ENCODE measurements at regions not wholly inside any gene's neighbourhood (a gene's known extent, or its start where the extent isn't known, plus 50 kb on each side); places are given as distances from the start of the nearest gene placed in this dataset.

GRCh38 chr15:93852761-93853160, 378.6 kb upstream of the MCTP2 start:
- DNase-seq (ENCODE audit: low read depth): no peak
- Histone ChIP-seq H3K4me1 (ENCODE audit: insufficient read depth, low read length) (no peaks in the 10 kb centered on the region), H4K20me1 (ENCODE audit: insufficient read depth, low read length) (no peaks in the 10 kb centered on the region), H2AFZ (ENCODE audit: low read depth, low read length) (no peak overlapping the region), H3K4me2 (ENCODE audit: low read length) (no peak overlapping the region), H3K36me3 (ENCODE audit: insufficient read depth, low read length) (no peaks in the 10 kb centered on the region), H3K4me3 (ENCODE audit: insufficient read depth, low read depth, low read length) (no peak overlapping the region), H3K79me2 (ENCODE audit: insufficient read depth, low read length) (no peaks in the 10 kb centered on the region), H3K27me3 (ENCODE audit: insufficient read depth, low read length) (no peaks in the 10 kb centered on the region), H3K27ac (ENCODE audit: low read depth, low read length) (no peak overlapping the region), H3K9ac (ENCODE audit: low read length) (no peak overlapping the region), H3K9me3 (ENCODE audit: insufficient read depth, low read depth, low read length) (no peaks in the 10 kb centered on the region)
- H3K27me3 Mint-ChIP-seq (ENCODE audit: low read depth, unreplicated experiment): peaks cover 6% of the 10 kb centered on the region
- no peak for FAIRE-seq
- TF ChIP-seq EZH2 (IDR thresholded peaks at IDR 0.05; ENCODE audit: insufficient read depth, low read length) (no peak), CTCF (IDR thresholded peaks at IDR 0.05; ENCODE audit: insufficient read depth, low read depth, low read length) (no peak)
- no peaks in the 10 kb centered on the region for H3K36me3 Mint-ChIP-seq (ENCODE audit: low read depth, unreplicated experiment)
- H3K27ac Mint-ChIP-seq (ENCODE audit: unreplicated experiment): no peak overlapping the region
- H3K4me1 Mint-ChIP-seq (ENCODE audit: low read depth, unreplicated experiment): no peaks in the 10 kb centered on the region
- no peaks in the 10 kb centered on the region for H3K9me3 Mint-ChIP-seq (ENCODE audit: unreplicated experiment)
- H3K4me3 Mint-ChIP-seq (ENCODE audit: unreplicated experiment): no peak overlapping the region

DNA sequence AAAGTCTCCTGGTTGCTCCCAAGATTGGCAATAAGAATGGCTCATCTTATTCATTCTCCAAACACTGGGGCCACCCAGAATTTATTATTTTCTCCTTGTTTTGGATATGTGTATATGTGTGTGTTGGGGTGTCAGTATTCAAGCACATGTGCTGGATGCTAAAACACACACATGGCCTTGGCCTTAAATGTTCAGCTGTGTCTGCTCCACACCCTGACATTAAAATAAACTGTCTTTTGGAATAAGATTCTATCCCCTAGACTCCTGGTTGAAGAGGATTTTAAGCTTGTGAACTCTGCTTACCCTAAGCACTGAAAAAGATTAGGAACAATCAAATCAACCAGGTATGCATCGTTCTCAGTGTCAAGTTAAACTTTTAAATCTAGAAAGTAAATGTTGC, 382.9 kb upstream of the MCTP2 start:
- H3K9me3 ChIP-seq (ENCODE audit: insufficient read depth, low read depth, low read length): no peaks in the 10 kb centered on the region
- no peaks in the 10 kb centered on the region for H3K4me1 Mint-ChIP-seq (ENCODE audit: low read depth, unreplicated experiment)
- H3K27me3 ChIP-seq (ENCODE audit: insufficient read depth, low read length): no peaks in the 10 kb centered on the region
- no peaks in the 10 kb centered on the region for H3K9me3 Mint-ChIP-seq (ENCODE audit: unreplicated experiment)
- TF ChIP-seq EZH2 (IDR thresholded peaks at IDR 0.05; ENCODE audit: insufficient read depth, low read length) (no peak), CTCF (IDR thresholded peaks at IDR 0.05; ENCODE audit: insufficient read depth, low read depth, low read length) (no peak)
- FAIRE-seq (no peak), DNase-seq (ENCODE audit: low read depth) (no peak)
- H3K9ac ChIP-seq (ENCODE audit: low read length): no peak overlapping the region
- no peak overlapping the region for H3K27ac ChIP-seq (ENCODE audit: low read depth, low read length)
- no peak overlapping the region for H2AFZ ChIP-seq (ENCODE audit: low read depth, low read length)
- no peak overlapping the region for H3K4me2 ChIP-seq (ENCODE audit: low read length)
- no peaks in the 10 kb centered on the region for H4K20me1 ChIP-seq (ENCODE audit: insufficient read depth, low read length)
- no peaks in the 10 kb centered on the region for H3K36me3 ChIP-seq (ENCODE audit: insufficient read depth, low read length)
- no peaks in the 10 kb centered on the region for H3K79me2 ChIP-seq (ENCODE audit: insufficient read depth, low read length)
- H3K4me3 ChIP-seq (ENCODE audit: insufficient read depth, low read depth, low read length): no peak overlapping the region
- no peaks in the 10 kb centered on the region for H3K4me1 ChIP-seq (ENCODE audit: insufficient read depth, low read length)
- no peak overlapping the region for H3K4me3 Mint-ChIP-seq (ENCODE audit: unreplicated experiment)
- no peaks in the 10 kb centered on the region for H3K36me3 Mint-ChIP-seq (ENCODE audit: low read depth, unreplicated experiment)
- no peak overlapping the region for H3K27ac Mint-ChIP-seq (ENCODE audit: unreplicated experiment)
- no peaks in the 10 kb centered on the region for H3K27me3 Mint-ChIP-seq (ENCODE audit: low read depth, unreplicated experiment)

DNA sequence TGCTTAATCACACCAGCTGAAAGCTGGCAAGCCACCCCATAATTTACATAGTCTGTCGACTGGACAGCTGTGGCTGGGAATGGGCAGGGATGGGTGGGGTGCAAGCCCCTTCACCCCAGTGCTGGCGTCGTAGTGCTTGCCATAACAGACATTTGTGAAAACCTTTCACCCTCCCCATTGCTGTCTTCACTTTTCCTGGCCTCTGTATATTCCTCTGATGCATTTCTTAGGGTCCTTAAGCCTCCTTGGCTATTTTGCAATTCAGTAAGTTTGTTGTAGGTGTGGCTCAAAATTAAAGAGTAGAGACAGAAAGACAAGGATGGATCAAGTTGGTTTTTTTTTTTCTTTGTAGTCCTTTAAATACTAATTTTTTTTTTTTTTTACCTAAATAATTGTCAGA, 383.3 kb upstream of the MCTP2 start:
- Mint-ChIP-seq H3K4me1 (ENCODE audit: low read depth, unreplicated experiment) (no peaks in the 10 kb centered on the region), H3K9me3 (ENCODE audit: unreplicated experiment) (no peaks in the 10 kb centered on the region), H3K27me3 (ENCODE audit: low read depth, unreplicated experiment) (no peaks in the 10 kb centered on the region), H3K4me3 (ENCODE audit: unreplicated experiment) (no peak overlapping the region), H3K27ac (ENCODE audit: unreplicated experiment) (no peak overlapping the region), H3K36me3 (ENCODE audit: low read depth, unreplicated experiment) (no peaks in the 10 kb centered on the region)
- no peak overlapping the region for H3K27ac ChIP-seq (ENCODE audit: low read depth, low read length)
- H3K4me1 ChIP-seq (ENCODE audit: insufficient read depth, low read length): no peaks in the 10 kb centered on the region
- FAIRE-seq: no peak
- no peak overlapping the region for H3K4me2 ChIP-seq (ENCODE audit: low read length)
- no peak overlapping the region for H3K4me3 ChIP-seq (ENCODE audit: insufficient read depth, low read depth, low read length)
- no peaks in the 10 kb centered on the region for H3K79me2 ChIP-seq (ENCODE audit: insufficient read depth, low read length)
- no peaks in the 10 kb centered on the region for H3K36me3 ChIP-seq (ENCODE audit: insufficient read depth, low read length)
- H3K9ac ChIP-seq (ENCODE audit: low read length): no peak overlapping the region
- H3K27me3 ChIP-seq (ENCODE audit: insufficient read depth, low read length): no peaks in the 10 kb centered on the region
- DNase-seq (ENCODE audit: low read depth): no peak
- no peak overlapping the region for H2AFZ ChIP-seq (ENCODE audit: low read depth, low read length)
- H3K9me3 ChIP-seq (ENCODE audit: insufficient read depth, low read depth, low read length): no peaks in the 10 kb centered on the region
- H4K20me1 ChIP-seq (ENCODE audit: insufficient read depth, low read length): no peaks in the 10 kb centered on the region
- TF ChIP-seq EZH2 (IDR thresholded peaks at IDR 0.05; ENCODE audit: insufficient read depth, low read length): no peak
- no peak for TF ChIP-seq CTCF (IDR thresholded peaks at IDR 0.05; ENCODE audit: insufficient read depth, low read depth, low read length)
